ENCODE measurements at regions not wholly inside any gene's neighbourhood (a gene's known extent, or its start where the extent isn't known, plus 50 kb on each side); places are given as distances from the start of the nearest gene placed in this dataset.

DNA sequence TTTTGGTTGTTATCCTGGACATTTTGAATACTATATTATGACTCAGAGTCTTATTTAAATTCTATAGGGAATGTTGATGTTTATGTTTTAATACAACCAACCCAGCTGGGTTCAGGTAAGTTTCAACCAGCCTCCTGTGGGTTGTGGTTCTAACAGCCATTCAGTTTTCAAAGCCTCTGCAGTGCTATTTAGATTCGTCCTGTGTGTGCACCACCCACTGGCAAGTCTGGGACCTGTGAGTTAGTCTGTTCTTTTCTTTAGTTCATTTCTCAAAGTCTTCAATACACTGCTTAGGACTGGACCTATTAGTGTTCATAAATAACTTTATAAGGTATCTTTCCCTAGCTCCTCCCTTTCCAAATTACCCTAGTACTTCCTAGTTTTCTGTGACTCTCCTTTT is 170.6 kb downstream of the TMEM132E start:
- Mint-ChIP-seq H3K27me3 (peaks cover 62% of the 10 kb centered on the region), H3K9me3 (no peaks in the 10 kb centered on the region), H3K4me3 (no peak overlapping the region), H3K4me1 (ENCODE audit: low read depth) (no peaks in the 10 kb centered on the region), H3K27ac (no peak overlapping the region), H3K36me3 (ENCODE audit: low read depth) (no peaks in the 10 kb centered on the region)
- DNase-seq = no peak
- Histone ChIP-seq H3K27ac (ENCODE audit: low read depth in 1 of 2, low read length in 2 of 2) (no peak overlapping the region), H3K4me3 (ENCODE audit: low read length) (no peak overlapping the region), H3K9me3 (ENCODE audit: control insufficient read depth in 1 of 2, insufficient read depth in 1 of 2, low read length in 2 of 2) (no peaks in the 10 kb centered on the region), H3K4me1 (ENCODE audit: insufficient read depth, low read length) (no peaks in the 10 kb centered on the region), H3K27me3 (ENCODE audit: control insufficient read depth in 1 of 2, insufficient read depth in 2 of 2, low read length in 2 of 2) (peaks cover 0 to 7% of the 10 kb centered on the region in 2 experiments), H3K36me3 (ENCODE audit: insufficient read depth, low read length) (no peaks in the 10 kb centered on the region)
- intact Hi-C loops (cut with DNase I, micrococcal nuclease) = no loop called here
- ChIA-PET POLR2A (no interaction called here), CTCF (no interaction called here)
- ATAC-seq (ENCODE audit: poor library complexity) = no peak
- TF ChIP-seq, protein P1, sequence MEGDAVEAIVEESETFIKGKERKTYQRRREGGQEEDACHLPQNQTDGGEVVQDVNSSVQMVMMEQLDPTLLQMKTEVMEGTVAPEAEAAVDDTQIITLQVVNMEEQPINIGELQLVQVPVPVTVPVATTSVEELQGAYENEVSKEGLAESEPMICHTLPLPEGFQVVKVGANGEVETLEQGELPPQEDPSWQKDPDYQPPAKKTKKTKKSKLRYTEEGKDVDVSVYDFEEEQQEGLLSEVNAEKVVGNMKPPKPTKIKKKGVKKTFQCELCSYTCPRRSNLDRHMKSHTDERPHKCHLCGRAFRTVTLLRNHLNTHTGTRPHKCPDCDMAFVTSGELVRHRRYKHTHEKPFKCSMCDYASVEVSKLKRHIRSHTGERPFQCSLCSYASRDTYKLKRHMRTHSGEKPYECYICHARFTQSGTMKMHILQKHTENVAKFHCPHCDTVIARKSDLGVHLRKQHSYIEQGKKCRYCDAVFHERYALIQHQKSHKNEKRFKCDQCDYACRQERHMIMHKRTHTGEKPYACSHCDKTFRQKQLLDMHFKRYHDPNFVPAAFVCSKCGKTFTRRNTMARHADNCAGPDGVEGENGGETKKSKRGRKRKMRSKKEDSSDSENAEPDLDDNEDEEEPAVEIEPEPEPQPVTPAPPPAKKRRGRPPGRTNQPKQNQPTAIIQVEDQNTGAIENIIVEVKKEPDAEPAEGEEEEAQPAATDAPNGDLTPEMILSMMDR (IDR thresholded peaks at IDR 0.05) = no peak

DNA sequence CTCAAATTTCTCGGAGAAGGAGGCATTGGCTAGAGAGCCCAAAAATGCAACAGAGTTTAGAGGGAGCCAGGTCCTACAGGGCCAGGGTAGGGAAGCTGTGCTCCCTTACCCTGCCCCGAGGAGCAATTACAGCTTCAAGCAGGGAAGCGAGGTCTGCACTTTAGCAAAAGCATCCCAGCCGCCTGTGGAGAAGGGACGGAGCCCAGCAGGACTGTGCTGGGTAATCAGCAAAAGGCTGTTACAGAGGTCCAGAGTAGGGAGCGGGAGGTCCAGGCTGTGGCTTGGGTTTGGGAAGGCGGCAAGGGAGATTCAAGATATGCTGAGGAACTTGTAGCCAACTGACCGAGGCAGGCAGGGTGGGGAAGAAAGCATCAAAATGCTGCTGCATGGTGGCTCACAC is 162.6 kb downstream of the TMEM132E start:
- ChIA-PET CTCF (interaction anchor here (0.7 kb wide), 1 partner anchor 157 kb away, joined by 3 read pairs; no protein-coding TSS in a partner anchor), POLR2A (no interaction called here)
- H3K27me3 Mint-ChIP-seq = peaks cover 18% of the 10 kb centered on the region
- no peaks in the 10 kb centered on the region for H3K4me1 Mint-ChIP-seq (ENCODE audit: low read depth)
- Histone ChIP-seq H3K27ac (ENCODE audit: low read depth in 1 of 2, low read length in 2 of 2) (no peak overlapping the region), H3K4me1 (ENCODE audit: insufficient read depth, low read length) (no peaks in the 10 kb centered on the region), H3K9me3 (ENCODE audit: control insufficient read depth in 1 of 2, insufficient read depth in 1 of 2, low read length in 2 of 2) (no peaks in the 10 kb centered on the region), H3K36me3 (ENCODE audit: insufficient read depth, low read length) (no peaks in the 10 kb centered on the region), H3K4me3 (ENCODE audit: low read length) (no peak overlapping the region), H3K27me3 (ENCODE audit: control insufficient read depth in 1 of 2, insufficient read depth in 2 of 2, low read length in 2 of 2) (no peaks in the 10 kb centered on the region)
- no peak overlapping the region for H3K27ac Mint-ChIP-seq
- DNase-seq (no peak), ATAC-seq (ENCODE audit: poor library complexity) (no peak)
- H3K36me3 Mint-ChIP-seq (ENCODE audit: low read depth) = no peaks in the 10 kb centered on the region
- intact Hi-C loops (cut with DNase I, micrococcal nuclease) = no loop called here
- peaks cover 2% of the 10 kb centered on the region for H3K9me3 Mint-ChIP-seq
- TF ChIP-seq, protein P1 (IDR thresholded peaks at IDR 0.05) = no peak
- H3K4me3 Mint-ChIP-seq = no peak overlapping the region

DNA sequence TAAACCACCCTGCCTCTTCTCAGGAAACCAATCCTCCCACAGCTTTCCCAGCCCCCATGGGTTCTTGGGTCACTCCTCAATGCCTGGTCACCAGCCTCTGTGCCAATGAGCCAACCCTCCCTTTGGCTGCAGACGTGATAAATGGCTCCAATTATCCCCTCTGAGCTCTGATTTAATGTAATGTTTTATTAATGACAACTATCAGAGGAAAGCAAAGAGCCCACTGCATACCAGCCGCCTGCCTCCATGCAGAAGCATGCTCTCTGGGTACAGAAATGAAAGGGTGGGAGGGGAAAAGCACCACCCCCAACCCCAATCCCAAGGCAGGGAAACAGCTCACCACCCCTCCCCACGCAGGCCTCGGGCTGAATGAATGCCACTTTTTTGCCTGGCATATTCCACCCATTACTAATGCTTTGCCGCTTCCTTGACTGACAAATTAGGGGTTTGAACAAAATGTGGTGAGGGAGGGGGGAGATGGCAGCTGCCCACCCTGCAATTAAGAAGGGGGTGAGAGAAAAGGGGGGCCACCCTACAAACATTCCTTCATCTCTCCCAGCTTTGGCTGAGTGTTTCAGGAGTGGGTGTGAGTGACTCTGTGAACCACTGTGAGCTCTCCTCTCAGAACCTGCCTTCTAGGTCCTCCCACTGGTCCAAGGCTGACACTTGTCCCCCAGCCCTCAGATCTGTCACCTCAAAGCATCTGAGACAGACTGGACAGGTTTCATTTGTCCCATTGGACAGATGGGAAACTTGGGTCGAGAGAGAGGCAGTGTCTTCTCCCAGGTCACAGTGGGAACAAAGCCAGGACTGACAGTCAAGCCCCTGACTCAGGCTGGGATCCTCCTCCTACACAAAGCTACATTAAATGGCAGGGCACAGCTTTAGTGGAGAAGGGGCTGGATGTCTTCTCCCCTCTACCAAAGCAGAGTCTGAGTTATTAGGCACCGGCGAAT is 161.5 kb downstream of the TMEM132E start:
- intact Hi-C loops (cut with DNase I, micrococcal nuclease) = no loop called here
- Histone ChIP-seq H3K36me3 (ENCODE audit: insufficient read depth, low read length) (no peaks in the 10 kb centered on the region), H3K9me3 (ENCODE audit: control insufficient read depth in 1 of 2, insufficient read depth in 1 of 2, low read length in 2 of 2) (no peaks in the 10 kb centered on the region), H3K27me3 (ENCODE audit: control insufficient read depth in 1 of 2, insufficient read depth in 2 of 2, low read length in 2 of 2) (no peaks in the 10 kb centered on the region), H3K4me3 (ENCODE audit: low read length) (no peak overlapping the region), H3K27ac (ENCODE audit: low read depth in 1 of 2, low read length in 2 of 2) (no peak overlapping the region), H3K4me1 (ENCODE audit: insufficient read depth, low read length) (no peaks in the 10 kb centered on the region)
- Mint-ChIP-seq H3K27me3 (peaks cover 13% of the 10 kb centered on the region), H3K27ac (no peak overlapping the region), H3K4me3 (no peak overlapping the region), H3K36me3 (ENCODE audit: low read depth) (no peaks in the 10 kb centered on the region), H3K9me3 (peaks cover 2% of the 10 kb centered on the region), H3K4me1 (ENCODE audit: low read depth) (no peaks in the 10 kb centered on the region)
- POLR2A ChIA-PET = no interaction called here
- no peak for ATAC-seq (ENCODE audit: poor library complexity)
- TF ChIP-seq, protein P1 (IDR thresholded peaks at IDR 0.05) = no peak
- CTCF ChIA-PET = no interaction called here
- no peak for DNase-seq

All from CD4-positive, alpha-beta T cell (primary cell).